ENCODE measurements at regions not wholly inside any gene's neighbourhood (a gene's known extent, or its start where the extent isn't known, plus 50 kb on each side); places are given as distances from the start of the nearest gene placed in this dataset.

DNA sequence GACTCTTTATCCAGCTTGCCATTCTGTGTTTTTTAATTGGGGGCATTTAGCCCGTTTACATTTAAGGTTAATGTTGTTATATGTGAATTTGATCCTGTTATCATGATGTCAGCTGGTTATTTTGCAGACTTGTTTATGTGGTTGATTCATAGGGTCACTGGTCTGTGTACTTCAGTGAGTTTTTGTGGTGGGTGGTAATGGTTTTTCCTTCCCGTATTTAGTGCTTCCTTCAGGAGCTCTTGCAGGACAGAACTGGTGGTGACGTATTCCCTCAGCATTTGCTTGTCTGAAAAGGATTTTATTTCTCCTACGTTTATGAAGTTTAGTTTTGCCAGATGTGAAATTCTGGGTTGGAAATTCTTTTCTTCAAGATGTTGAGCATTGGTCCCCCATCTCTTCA is 381.1 kb downstream of the MAN2A1 start:
- no peak for TF ChIP-seq CTCF (IDR thresholded peaks at IDR 0.05)
- no peaks in the 10 kb centered on the region for H3K36me3 ChIP-seq (ENCODE audit: control insufficient read depth, insufficient read depth, low read length)
- H3K4me1 ChIP-seq = no peaks in the 10 kb centered on the region
- H3K4me3 ChIP-seq (ENCODE audit: low read depth, low read length) = no peak overlapping the region
- H3K27me3 ChIP-seq (ENCODE audit: control insufficient read depth, insufficient read depth, low read length) = no peaks in the 10 kb centered on the region
- H3K27ac ChIP-seq = no peak overlapping the region
- no peaks in the 10 kb centered on the region for H3K79me2 ChIP-seq
- H3K4me2 ChIP-seq (ENCODE audit: low read length) = no peak overlapping the region
- H3K9me3 ChIP-seq (ENCODE audit: control insufficient read depth, low read length) = no peaks in the 10 kb centered on the region
- H2AFZ ChIP-seq = no peak overlapping the region
- H3K9ac ChIP-seq = no peak overlapping the region

DNA sequence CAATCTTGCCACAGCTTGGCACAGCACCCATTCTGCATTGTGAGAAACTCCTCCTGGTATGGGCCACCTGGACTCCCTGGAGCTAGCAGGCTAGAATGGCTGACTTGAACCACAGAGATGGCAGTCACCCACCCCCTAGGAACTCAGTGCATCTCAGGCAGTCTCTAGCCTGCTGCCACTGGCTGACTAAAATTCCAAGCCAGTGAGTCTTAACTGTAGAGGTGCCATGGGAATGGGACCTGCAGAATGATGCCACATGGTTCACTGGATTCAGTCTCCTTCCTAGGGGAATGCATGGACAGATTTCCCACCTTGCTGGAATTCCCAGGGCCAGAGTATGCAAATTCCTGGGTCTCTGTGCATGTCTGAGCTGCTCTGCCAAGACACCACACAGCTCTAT is 382.9 kb downstream of the MAN2A1 start:
- Histone ChIP-seq H3K4me2 (ENCODE audit: low read length) (no peak overlapping the region), H3K27ac (no peak overlapping the region), H3K9me3 (ENCODE audit: control insufficient read depth, low read length) (no peaks in the 10 kb centered on the region), H3K36me3 (ENCODE audit: control insufficient read depth, insufficient read depth, low read length) (no peaks in the 10 kb centered on the region), H2AFZ (no peak overlapping the region), H3K4me1 (no peaks in the 10 kb centered on the region), H3K9ac (no peak overlapping the region), H3K79me2 (no peaks in the 10 kb centered on the region), H3K4me3 (ENCODE audit: low read depth, low read length) (no peak overlapping the region), H3K27me3 (ENCODE audit: control insufficient read depth, insufficient read depth, low read length) (no peaks in the 10 kb centered on the region)
- TF ChIP-seq CTCF (IDR thresholded peaks at IDR 0.05) = no peak

- Histone ChIP-seq H3K36me3 (ENCODE audit: control insufficient read depth, insufficient read depth, low read length) (no peaks in the 10 kb centered on the region), H2AFZ (no peak overlapping the region), H3K4me2 (ENCODE audit: low read length) (no peak overlapping the region), H3K79me2 (no peaks in the 10 kb centered on the region), H3K9me3 (ENCODE audit: control insufficient read depth, low read length) (no peaks in the 10 kb centered on the region), H3K27ac (no peak overlapping the region), H3K4me1 (no peaks in the 10 kb centered on the region), H3K9ac (no peak overlapping the region), H3K4me3 (ENCODE audit: low read depth, low read length) (no peak overlapping the region), H3K27me3 (ENCODE audit: control insufficient read depth, insufficient read depth, low read length) (no peaks in the 10 kb centered on the region)
- no peak for TF ChIP-seq CTCF (IDR thresholded peaks at IDR 0.05)
These were observed 383.8 kb downstream of the MAN2A1 start for GRCh38 chr5:110073534-110073933.

GRCh38 chr5:110075656-110076055 is 385.9 kb downstream of the MAN2A1 start:
- no peak overlapping the region for H3K27ac ChIP-seq
- no peaks in the 10 kb centered on the region for H3K36me3 ChIP-seq (ENCODE audit: control insufficient read depth, insufficient read depth, low read length)
- no peak overlapping the region for H2AFZ ChIP-seq
- H3K27me3 ChIP-seq (ENCODE audit: control insufficient read depth, insufficient read depth, low read length) = no peaks in the 10 kb centered on the region
- H3K4me3 ChIP-seq (ENCODE audit: low read depth, low read length) = no peak overlapping the region
- H3K9me3 ChIP-seq (ENCODE audit: control insufficient read depth, low read length) = no peaks in the 10 kb centered on the region
- no peak overlapping the region for H3K9ac ChIP-seq
- no peak overlapping the region for H3K4me2 ChIP-seq (ENCODE audit: low read length)
- no peaks in the 10 kb centered on the region for H3K4me1 ChIP-seq
- no peaks in the 10 kb centered on the region for H3K79me2 ChIP-seq
- no peak for TF ChIP-seq CTCF (IDR thresholded peaks at IDR 0.05)

- H3K9me3 ChIP-seq (ENCODE audit: control insufficient read depth, low read length) = no peaks in the 10 kb centered on the region
- no peak for TF ChIP-seq CTCF (IDR thresholded peaks at IDR 0.05)
These were observed 387.4 kb downstream of the MAN2A1 start for GRCh38 chr5:110077147-110077546.

More at GRCh38 chr5:110077147-110077546, 387.4 kb downstream of the MAN2A1 start:
- no peak overlapping the region for H2AFZ ChIP-seq
- H3K4me1 ChIP-seq = no peaks in the 10 kb centered on the region
- H3K27ac ChIP-seq = no peak overlapping the region
- no peak overlapping the region for H3K9ac ChIP-seq
- no peak overlapping the region for H3K4me3 ChIP-seq (ENCODE audit: low read depth, low read length)
- no peaks in the 10 kb centered on the region for H3K36me3 ChIP-seq (ENCODE audit: control insufficient read depth, insufficient read depth, low read length)
- H3K4me2 ChIP-seq (ENCODE audit: low read length) = no peak overlapping the region
- no peaks in the 10 kb centered on the region for H3K79me2 ChIP-seq
- H3K27me3 ChIP-seq (ENCODE audit: control insufficient read depth, insufficient read depth, low read length) = no peaks in the 10 kb centered on the region

All from parathyroid adenoma (tissue), 2 donors.